ENCODE measurements at regions not wholly inside any gene's neighbourhood (a gene's known extent, or its start where the extent isn't known, plus 50 kb on each side); places are given as distances from the start of the nearest gene placed in this dataset.

GRCh38 chr18:63058521-63058920 is 261.0 kb downstream of the BCL2 start:
- H2BK15ac ChIP-seq (ENCODE audit: low read length): no peak overlapping the region
- H3K9me3 ChIP-seq (replicated peaks in 1 of 2; ENCODE audit: control insufficient read depth in 2 of 2, insufficient read depth in 1 of 2, low read depth in 1 of 2, low read length in 2 of 2): no peaks in the 10 kb centered on the region
- peak overlapping the region; percentile 6 for H2AK5ac ChIP-seq (ENCODE audit: low read depth, low read length)
- no peak for DNase-seq (ENCODE audit: low spot score)
- H3K36me3 ChIP-seq (replicated peaks in 1 of 2; ENCODE audit: control insufficient read depth in 2 of 2, insufficient read depth in 2 of 2, low read length in 2 of 2): no peaks in the 10 kb centered on the region
- no peak overlapping the region for H3K4ac ChIP-seq (ENCODE audit: low read length)
- H4K8ac ChIP-seq (ENCODE audit: low read depth, low read length): no peak overlapping the region
- H2AFZ ChIP-seq (ENCODE audit: low read length): no peak overlapping the region
- no peak overlapping the region for H3K4me3 ChIP-seq (ENCODE audit: low read length in 2 of 2)
- no peaks in the 10 kb centered on the region for H3K79me1 ChIP-seq (ENCODE audit: low read depth, low read length)
- H3K27ac ChIP-seq (replicated peaks; ENCODE audit: low read length): no peak overlapping the region
- H2BK120ac ChIP-seq (ENCODE audit: low read depth, low read length): no peak overlapping the region
- H3K4me2 ChIP-seq (ENCODE audit: insufficient read depth, low read length, poor library complexity, severe bottlenecking): no peak overlapping the region
- H2BK5ac ChIP-seq (ENCODE audit: low read length): no peak overlapping the region
- no peak overlapping the region for H3K23ac ChIP-seq (ENCODE audit: low read depth, low read length, poor library complexity)
- WGBS, 2 donors (ENCODE audit: extremely low coverage in 2 of 2, insufficient read length in 2 of 2, insufficient replicate concordance in 1 of 2): no CpG with 5 or more reads among the region's 4 CpGs
- H4K91ac ChIP-seq (ENCODE audit: low read depth, low read length, poor library complexity): no peak overlapping the region
- peaks cover 0 to 2% of the 10 kb centered on the region in 2 donors for H3K4me1 ChIP-seq (ENCODE audit: control insufficient read depth in 2 of 2, insufficient read depth in 1 of 2, low read depth in 1 of 2, low read length in 2 of 2)
- H3K18ac ChIP-seq (ENCODE audit: low read length): peak overlapping the region; percentile 21
- H3K9ac ChIP-seq (ENCODE audit: low read depth, low read length, poor library complexity): no peak overlapping the region
- no peak overlapping the region for H2BK12ac ChIP-seq (ENCODE audit: low read length)
- peaks cover 0 to 5% (median 0%) of the 10 kb centered on the region in 3 experiments for H3K27me3 ChIP-seq (ENCODE audit: control insufficient read depth in 3 of 3, insufficient read depth in 3 of 3, low read depth in 1 of 3, low read length in 3 of 3)
- no peak overlapping the region for H3K14ac ChIP-seq (ENCODE audit: low read length)

- Histone ChIP-seq H3K18ac (ENCODE audit: low read length) (peak overlapping the region; percentile 77), H3K9me3 (replicated peaks in 1 of 2; ENCODE audit: control insufficient read depth in 2 of 2, insufficient read depth in 1 of 2, low read depth in 1 of 2, low read length in 2 of 2) (peaks cover 0 to 2% of the 10 kb centered on the region in 2 donors), H3K27ac (replicated peaks; ENCODE audit: low read length) (no peak overlapping the region), H2AFZ (ENCODE audit: low read length) (no peak overlapping the region), H2BK15ac (ENCODE audit: low read length) (no peak overlapping the region), H2AK5ac (ENCODE audit: low read depth, low read length) (no peak overlapping the region), H3K79me1 (ENCODE audit: low read depth, low read length) (no peaks in the 10 kb centered on the region), H2BK5ac (ENCODE audit: low read length) (no peak overlapping the region), H3K9ac (ENCODE audit: low read depth, low read length, poor library complexity) (no peak overlapping the region), H3K4me1 (ENCODE audit: control insufficient read depth in 2 of 2, insufficient read depth in 1 of 2, low read depth in 1 of 2, low read length in 2 of 2) (peaks cover 0 to 2% of the 10 kb centered on the region in 2 donors), H4K8ac (ENCODE audit: low read depth, low read length) (no peak overlapping the region), H3K27me3 (ENCODE audit: control insufficient read depth in 3 of 3, insufficient read depth in 3 of 3, low read depth in 1 of 3, low read length in 3 of 3) (peaks cover 0 to 5% (median 0%) of the 10 kb centered on the region in 3 experiments), H3K23ac (ENCODE audit: low read depth, low read length, poor library complexity) (no peak overlapping the region), H4K91ac (ENCODE audit: low read depth, low read length, poor library complexity) (no peak overlapping the region), H3K4ac (ENCODE audit: low read length) (no peak overlapping the region), H3K36me3 (replicated peaks in 1 of 2; ENCODE audit: control insufficient read depth in 2 of 2, insufficient read depth in 2 of 2, low read length in 2 of 2) (no peaks in the 10 kb centered on the region), H2BK120ac (ENCODE audit: low read depth, low read length) (no peak overlapping the region), H3K4me2 (ENCODE audit: insufficient read depth, low read length, poor library complexity, severe bottlenecking) (no peak overlapping the region), H3K14ac (ENCODE audit: low read length) (no peak overlapping the region), H3K4me3 (ENCODE audit: low read length in 2 of 2) (no peak overlapping the region), H2BK12ac (ENCODE audit: low read length) (no peak overlapping the region)
- no peak for DNase-seq (ENCODE audit: low spot score)
- no CpG with 5 or more reads among the region's 14 CpGs for WGBS, 2 donors (ENCODE audit: extremely low coverage in 2 of 2, insufficient read length in 2 of 2, insufficient replicate concordance in 1 of 2)
These were observed 261.9 kb downstream of the BCL2 start for GRCh38 chr18:63057707-63058106.

- WGBS, 2 donors (ENCODE audit: extremely low coverage in 2 of 2, insufficient read length in 2 of 2, insufficient replicate concordance in 1 of 2): no CpG with 5 or more reads among the region's 3 CpGs
- Histone ChIP-seq H3K4me1 (ENCODE audit: control insufficient read depth in 2 of 2, insufficient read depth in 1 of 2, low read depth in 1 of 2, low read length in 2 of 2) (no peaks in the 10 kb centered on the region), H3K79me1 (ENCODE audit: low read depth, low read length) (no peaks in the 10 kb centered on the region), H2AFZ (ENCODE audit: low read length) (no peak overlapping the region), H2AK5ac (ENCODE audit: low read depth, low read length) (no peak overlapping the region), H2BK15ac (ENCODE audit: low read length) (no peak overlapping the region), H2BK12ac (ENCODE audit: low read length) (no peak overlapping the region), H2BK120ac (ENCODE audit: low read depth, low read length) (no peak overlapping the region), H3K9me3 (replicated peaks in 1 of 2; ENCODE audit: control insufficient read depth in 2 of 2, insufficient read depth in 1 of 2, low read depth in 1 of 2, low read length in 2 of 2) (peaks cover 0 to 2% of the 10 kb centered on the region in 2 donors), H2BK5ac (ENCODE audit: low read length) (no peak overlapping the region), H4K8ac (ENCODE audit: low read depth, low read length) (no peak overlapping the region), H4K91ac (ENCODE audit: low read depth, low read length, poor library complexity) (no peak overlapping the region), H3K18ac (ENCODE audit: low read length) (no peak overlapping the region), H3K14ac (ENCODE audit: low read length) (no peak overlapping the region), H3K36me3 (replicated peaks in 1 of 2; ENCODE audit: control insufficient read depth in 2 of 2, insufficient read depth in 2 of 2, low read length in 2 of 2) (no peaks in the 10 kb centered on the region), H3K4me3 (ENCODE audit: low read length in 2 of 2) (no peak overlapping the region), H3K27me3 (ENCODE audit: control insufficient read depth in 3 of 3, insufficient read depth in 3 of 3, low read depth in 1 of 3, low read length in 3 of 3) (no peaks in the 10 kb centered on the region), H3K4me2 (ENCODE audit: insufficient read depth, low read length, poor library complexity, severe bottlenecking) (no peak overlapping the region), H3K4ac (ENCODE audit: low read length) (no peak overlapping the region), H3K23ac (ENCODE audit: low read depth, low read length, poor library complexity) (no peak overlapping the region), H3K9ac (ENCODE audit: low read depth, low read length, poor library complexity) (no peak overlapping the region), H3K27ac (replicated peaks; ENCODE audit: low read length) (no peak overlapping the region)
- DNase-seq (ENCODE audit: low spot score): no peak
These were observed 264.5 kb downstream of the BCL2 start for GRCh38 chr18:63054901-63055584.

GRCh38 chr18:63051928-63052327 is 267.6 kb downstream of the BCL2 start:
- no peaks in the 10 kb centered on the region for H3K27me3 ChIP-seq (ENCODE audit: control insufficient read depth in 3 of 3, insufficient read depth in 3 of 3, low read depth in 1 of 3, low read length in 3 of 3)
- no CpG with 5 or more reads among the region's 3 CpGs for WGBS, 2 donors (ENCODE audit: extremely low coverage in 2 of 2, insufficient read length in 2 of 2, insufficient replicate concordance in 1 of 2)

More at GRCh38 chr18:63051928-63052327, 267.6 kb downstream of the BCL2 start:
- H2AFZ ChIP-seq (ENCODE audit: low read length): no peak overlapping the region
- no peak overlapping the region for H3K18ac ChIP-seq (ENCODE audit: low read length)
- H4K91ac ChIP-seq (ENCODE audit: low read depth, low read length, poor library complexity): no peak overlapping the region
- H3K4me2 ChIP-seq (ENCODE audit: insufficient read depth, low read length, poor library complexity, severe bottlenecking): no peak overlapping the region
- H3K27ac ChIP-seq (replicated peaks; ENCODE audit: low read length): no peak overlapping the region
- no peak overlapping the region for H2BK5ac ChIP-seq (ENCODE audit: low read length)
- H2BK15ac ChIP-seq (ENCODE audit: low read length): no peak overlapping the region
- no peak overlapping the region for H2AK5ac ChIP-seq (ENCODE audit: low read depth, low read length)
- no peak for DNase-seq (ENCODE audit: low spot score)
- no peak overlapping the region for H3K9ac ChIP-seq (ENCODE audit: low read depth, low read length, poor library complexity)
- no peaks in the 10 kb centered on the region for H3K4me1 ChIP-seq (ENCODE audit: control insufficient read depth in 2 of 2, insufficient read depth in 1 of 2, low read depth in 1 of 2, low read length in 2 of 2)
- H2BK120ac ChIP-seq (ENCODE audit: low read depth, low read length): no peak overlapping the region
- H3K4me3 ChIP-seq (ENCODE audit: low read length in 2 of 2): no peak overlapping the region
- H3K36me3 ChIP-seq (replicated peaks in 1 of 2; ENCODE audit: control insufficient read depth in 2 of 2, insufficient read depth in 2 of 2, low read length in 2 of 2): no peaks in the 10 kb centered on the region
- peaks cover 0 to 2% of the 10 kb centered on the region in 2 donors for H3K9me3 ChIP-seq (replicated peaks in 1 of 2; ENCODE audit: control insufficient read depth in 2 of 2, insufficient read depth in 1 of 2, low read depth in 1 of 2, low read length in 2 of 2)
- H4K8ac ChIP-seq (ENCODE audit: low read depth, low read length): no peak overlapping the region
- no peak overlapping the region for H2BK12ac ChIP-seq (ENCODE audit: low read length)
- H3K79me1 ChIP-seq (ENCODE audit: low read depth, low read length): no peaks in the 10 kb centered on the region
- H3K23ac ChIP-seq (ENCODE audit: low read depth, low read length, poor library complexity): no peak overlapping the region
- no peak overlapping the region for H3K14ac ChIP-seq (ENCODE audit: low read length)
- no peak overlapping the region for H3K4ac ChIP-seq (ENCODE audit: low read length)

Measured in neuronal stem cell (in vitro differentiated cells).